NCI-H1417 treated with DMSO at 0.1 percent for 48 hours (cell line): ENCODE measurements at regions not wholly inside any gene's neighbourhood (a gene's known extent, or its start where the extent isn't known, plus 50 kb on each side); places are given as distances from the start of the nearest gene placed in this dataset.
A peak's percentile ranks its signal among the peaks of the same experiment; 100 is the strongest.

Source experiments
- DNase-seq: peaks from one replicate; lab custom pipeline; 2025; lab: John Stamatoyannopoulos, UW

GRCh38 chr6:128827675-128828464 is 55.1 kb upstream of the LAMA2 start:
- DNase-seq = no peak

DNA sequence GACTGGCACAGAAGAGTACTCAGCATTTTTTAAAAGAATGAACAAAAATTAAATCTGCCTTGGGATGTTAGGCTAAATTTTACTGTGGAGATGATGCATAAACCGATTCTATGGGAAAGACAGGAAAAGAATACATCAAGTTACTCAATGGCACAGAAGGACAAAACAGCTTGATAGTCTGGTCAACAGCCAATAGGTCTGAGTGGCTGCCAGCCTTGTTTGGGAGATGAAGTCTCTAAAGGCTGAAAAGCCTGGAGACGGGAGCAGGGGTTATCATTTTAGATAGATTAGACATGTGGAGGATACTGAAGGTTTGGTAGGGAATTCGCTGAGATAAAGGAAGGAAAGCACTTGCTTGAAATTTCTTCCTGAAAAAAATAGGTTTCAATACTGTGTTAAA is 56.3 kb upstream of the LAMA2 start:
- no peak for DNase-seq

GRCh38 chr6:128822271-128822670 is 60.7 kb upstream of the LAMA2 start:
- DNase-seq = no peak

- DNase-seq = no peak
Measured at GRCh38 chr6:128821116-128821515, 61.8 kb upstream of the LAMA2 start.

- no peak for DNase-seq
Measured at GRCh38 chr6:128808856-128809255, 74.1 kb upstream of the LAMA2 start.

DNA sequence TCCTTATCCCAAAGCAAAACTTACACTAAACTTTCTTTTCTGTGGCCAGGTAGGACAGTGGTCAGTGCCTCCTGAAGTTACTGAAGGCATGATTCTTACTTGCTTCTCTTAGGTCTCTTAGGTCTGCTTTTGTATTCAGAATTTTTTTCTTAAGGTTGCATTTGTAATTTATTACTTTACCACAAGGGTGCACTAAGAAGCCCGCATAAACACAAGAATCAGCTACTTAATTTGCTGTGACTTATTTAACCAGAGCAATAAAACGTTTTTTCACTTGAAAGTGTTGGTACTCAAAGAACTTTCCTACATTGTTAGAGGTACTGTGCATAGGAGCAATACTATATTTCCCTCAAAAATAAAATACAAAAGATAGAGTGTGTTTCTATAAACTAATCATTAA is 75.4 kb upstream of the LAMA2 start:
- DNase-seq = peak; percentile 5

GRCh38 chr6:128806261-128806660 is 76.7 kb upstream of the LAMA2 start:
- DNase-seq = no peak

GRCh38 chr6:128803911-128804310 is 79.0 kb upstream of the LAMA2 start:
- no peak for DNase-seq

DNA sequence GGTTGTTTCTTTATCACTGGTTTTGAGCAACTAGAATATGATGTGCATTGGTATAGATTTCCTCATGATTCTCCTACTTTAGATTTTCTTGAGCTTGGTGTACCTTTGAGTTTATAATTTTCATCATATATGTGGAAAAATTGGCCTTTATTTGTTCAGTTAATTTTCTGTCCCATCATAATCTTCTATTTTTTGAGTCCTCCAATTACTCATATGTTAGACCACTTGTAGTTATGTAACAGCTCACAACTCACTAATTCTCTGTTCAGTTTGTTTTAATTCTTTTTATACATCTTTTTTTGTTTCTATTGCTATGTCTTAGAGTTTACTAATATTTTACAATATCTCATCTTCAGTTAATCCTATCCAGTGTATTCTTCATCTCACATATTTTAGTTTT is 81.3 kb upstream of the LAMA2 start:
- no peak for DNase-seq

GRCh38 chr6:128784266-128784665 is 98.7 kb upstream of the LAMA2 start:
- DNase-seq = no peak

DNA sequence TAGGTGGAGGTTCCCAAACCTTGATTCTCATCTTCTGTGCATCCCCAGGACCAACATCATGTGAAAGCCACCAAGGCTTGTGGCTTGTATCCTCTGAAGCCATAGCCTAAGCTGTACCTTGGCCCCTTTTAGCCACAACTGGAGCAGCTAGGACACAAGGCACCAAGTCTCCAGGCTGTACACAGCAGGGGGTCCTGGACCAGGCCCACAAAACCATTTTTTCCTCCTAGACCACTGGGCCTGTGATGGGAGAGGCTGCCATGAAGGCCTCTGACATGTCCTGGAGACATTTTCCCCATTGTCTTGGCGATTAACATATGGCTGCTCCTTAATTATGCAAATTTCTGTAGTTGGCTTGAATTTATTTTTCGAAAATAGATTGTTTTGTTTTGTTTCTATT is 114.8 kb upstream of the LAMA2 start:
- no peak for DNase-seq

- DNase-seq = no peak
Measured at GRCh38 chr6:128767705-128768104, 115.2 kb upstream of the LAMA2 start.

DNA sequence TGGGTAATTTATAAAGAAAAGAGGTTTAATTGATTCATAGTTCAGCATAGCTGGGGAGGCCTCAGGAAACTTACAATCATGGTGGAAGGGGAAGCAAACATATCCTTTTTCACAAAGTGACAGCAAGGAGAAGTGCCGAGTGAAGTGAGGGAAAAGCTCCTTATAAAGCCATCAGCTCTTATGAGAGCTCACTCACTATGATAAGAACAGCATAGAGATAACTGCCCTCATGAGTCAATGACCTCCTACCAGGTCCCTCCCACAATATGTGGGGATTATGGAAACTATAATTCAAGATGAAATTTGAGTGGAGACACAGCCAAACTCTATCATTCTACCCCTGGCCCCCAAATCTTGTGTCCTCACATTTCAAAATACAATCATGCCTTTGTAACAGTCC is 115.8 kb upstream of the LAMA2 start:
- DNase-seq = no peak

GRCh38 chr6:128763599-128764300 is 119.2 kb upstream of the LAMA2 start:
- no peak for DNase-seq

GRCh38 chr6:128759901-128760300 is 123.0 kb upstream of the LAMA2 start:
- no peak for DNase-seq

DNA sequence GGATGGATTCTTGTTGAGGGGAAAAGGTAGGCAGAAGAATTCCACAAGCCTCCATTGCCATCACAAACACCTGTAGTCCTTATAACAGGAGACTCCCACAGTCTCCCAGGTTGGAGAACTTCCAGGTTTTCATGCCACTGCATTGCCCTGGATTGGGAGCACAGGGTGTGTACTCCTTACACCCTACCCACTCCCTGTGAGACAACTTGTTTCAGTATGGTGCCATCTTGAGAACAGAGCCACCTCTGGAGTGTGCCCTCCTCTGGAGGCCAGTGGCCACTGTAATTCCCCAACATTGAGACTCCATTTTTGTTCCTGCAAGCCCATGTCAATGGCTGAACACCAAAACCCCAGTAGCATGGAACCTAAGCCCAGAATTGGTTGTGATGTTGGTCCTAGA is 123.5 kb upstream of the LAMA2 start:
- no peak for DNase-seq

DNA sequence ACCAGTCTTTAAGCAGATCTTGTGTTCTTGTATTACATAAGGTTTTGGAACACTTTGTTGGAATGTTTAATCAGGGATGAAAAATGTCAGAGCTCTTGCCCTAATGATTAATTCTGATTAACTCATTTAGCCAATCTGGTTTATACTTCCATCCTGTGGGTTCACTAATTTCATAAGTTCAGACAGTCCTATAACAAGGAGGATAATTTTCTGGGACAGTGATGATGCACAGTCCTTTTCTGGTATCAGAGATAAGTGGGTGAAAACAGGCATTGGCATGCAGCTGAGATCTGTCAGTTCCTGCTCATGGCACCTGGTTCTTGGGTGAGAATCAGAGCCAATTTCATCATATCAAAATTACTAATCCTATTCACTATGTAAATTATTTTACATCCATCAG is 125.0 kb upstream of the LAMA2 start:
- no peak for DNase-seq

- no peak for DNase-seq
Measured at GRCh38 chr6:128754658-128755256, 128.2 kb upstream of the LAMA2 start.

- DNase-seq = no peak
Measured at GRCh38 chr6:128743974-128744765, 138.8 kb upstream of the LAMA2 start.

DNA sequence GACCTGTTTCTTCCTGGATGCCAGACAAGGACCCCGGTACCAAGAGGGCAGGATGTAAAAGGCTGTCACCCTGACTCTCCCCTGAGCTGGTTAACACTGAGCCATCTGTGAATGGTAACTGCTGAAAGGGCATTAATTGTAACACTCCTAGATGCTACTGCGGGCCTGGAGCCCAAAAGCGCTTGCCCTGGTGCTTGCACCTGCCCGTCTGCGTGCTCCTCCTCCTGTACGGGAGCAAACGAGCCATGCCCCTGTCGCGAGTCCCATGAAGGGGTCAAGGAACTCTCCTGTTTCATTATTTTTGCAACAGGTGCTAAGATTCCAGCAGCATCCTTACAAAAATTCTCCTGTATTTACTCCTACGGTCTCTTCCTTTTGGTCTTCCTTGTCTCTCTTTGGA is 140.0 kb upstream of the LAMA2 start:
- no peak for DNase-seq

- no peak for DNase-seq
Measured at GRCh38 chr6:128740951-128741350, 142.0 kb upstream of the LAMA2 start.

DNA sequence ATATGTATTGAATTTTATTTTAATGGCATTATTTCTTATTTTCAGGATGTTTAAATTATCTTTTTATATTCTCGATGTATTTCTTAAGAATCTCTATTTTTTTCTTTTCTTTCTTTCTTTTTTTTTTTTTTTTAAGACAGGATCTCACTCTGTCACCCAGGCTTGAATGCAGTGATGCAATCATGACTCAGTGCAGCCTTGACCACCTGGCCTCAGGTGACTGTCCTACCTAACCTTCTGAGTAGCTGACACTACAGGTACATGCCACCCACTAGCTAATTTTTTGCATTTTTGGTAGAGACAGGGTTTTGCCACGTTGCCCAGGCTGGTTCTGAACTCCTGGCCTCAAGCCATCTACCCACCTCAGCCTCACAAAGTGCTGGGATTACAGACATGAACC is 143.8 kb upstream of the LAMA2 start:
- no peak for DNase-seq

- no peak for DNase-seq
Measured at GRCh38 chr6:128738112-128738511, 144.8 kb upstream of the LAMA2 start.
